ENCODE measurements at regions not wholly inside any gene's neighbourhood (a gene's known extent, or its start where the extent isn't known, plus 50 kb on each side); places are given as distances from the start of the nearest gene placed in this dataset.
"Not testable (repeated sequence)": the region's sequence is repeated elsewhere in the genome, so short reads cannot be mapped to it uniquely, and the experiment has no call there.

- no peak for DNase-seq (ENCODE audit: low spot score)
Measured at GRCh38 chr16:79404571-79404970, 196.0 kb downstream of the MAF start.

GRCh38 chr16:79403534-79403933, 197.0 kb downstream of the MAF start:
- DNase-seq (ENCODE audit: low spot score), result no peak

- no peak for DNase-seq (ENCODE audit: low spot score)
Measured at GRCh38 chr16:79402920-79403319, 197.6 kb downstream of the MAF start.

- DNase-seq (ENCODE audit: low spot score), result no peak
Measured at GRCh38 chr16:79402356-79402755, 198.2 kb downstream of the MAF start.

- DNase-seq (ENCODE audit: low spot score), result no peak
Measured at GRCh38 chr16:79401782-79402181, 198.8 kb downstream of the MAF start.

GRCh38 chr16:79401157-79401556, 199.4 kb downstream of the MAF start:
- no peak for DNase-seq (ENCODE audit: low spot score)

- no peak for DNase-seq (ENCODE audit: low spot score)
Measured at GRCh38 chr16:79400462-79401149, 199.9 kb downstream of the MAF start.

GRCh38 chr16:79395591-79395990, 204.9 kb downstream of the MAF start:
- DNase-seq (ENCODE audit: low spot score), result no peak

- no peak for DNase-seq (ENCODE audit: low spot score)
Measured at GRCh38 chr16:79394206-79394605, 206.3 kb downstream of the MAF start.

GRCh38 chr16:79393564-79393963, 207.0 kb downstream of the MAF start:
- no peak for DNase-seq (ENCODE audit: low spot score)

GRCh38 chr16:79393127-79393526, 207.4 kb downstream of the MAF start:
- no peak for DNase-seq (ENCODE audit: low spot score)

- DNase-seq (ENCODE audit: low spot score), result no peak
Measured at GRCh38 chr16:79392081-79392480, 208.5 kb downstream of the MAF start.

- no peak for DNase-seq (ENCODE audit: low spot score)
Measured at GRCh38 chr16:79391395-79391794, 209.1 kb downstream of the MAF start.

GRCh38 chr16:79390481-79391051, 210.0 kb downstream of the MAF start:
- no peak for DNase-seq (ENCODE audit: low spot score)

GRCh38 chr16:79388396-79388795, 212.1 kb downstream of the MAF start:
- no peak for DNase-seq (ENCODE audit: low spot score)

GRCh38 chr16:79386299-79386698, 214.2 kb downstream of the MAF start:
- no peak for DNase-seq (ENCODE audit: low spot score)

- DNase-seq (ENCODE audit: low spot score), result no peak
Measured at GRCh38 chr16:79381603-79382042, 218.9 kb downstream of the MAF start.

GRCh38 chr16:79380995-79381602, 219.4 kb downstream of the MAF start:
- no peak for DNase-seq (ENCODE audit: low spot score)

GRCh38 chr16:79379095-79379494, 221.4 kb downstream of the MAF start:
- DNase-seq (ENCODE audit: low spot score), result no peak

- DNase-seq (ENCODE audit: low spot score), result not testable (repeated sequence)
Measured at GRCh38 chr16:79377082-79377481, 223.5 kb downstream of the MAF start.

- no peak for DNase-seq (ENCODE audit: low spot score)
Measured at GRCh38 chr16:79375351-79375750, 225.2 kb downstream of the MAF start.

- peak; percentile 72 for DNase-seq (ENCODE audit: low spot score)
Measured at GRCh38 chr16:79372503-79373184, 227.9 kb downstream of the MAF start.

- DNase-seq (ENCODE audit: low spot score), result no peak
Measured at GRCh38 chr16:79370736-79371135, 229.8 kb downstream of the MAF start.
